NCI-H1092 treated with DMSO at 0.1 percent for 48 hours (cell line): ENCODE measurements at regions not wholly inside any gene's neighbourhood (a gene's known extent, or its start where the extent isn't known, plus 50 kb on each side); places are given as distances from the start of the nearest gene placed in this dataset.
"Not testable (repeated sequence)": the region's sequence is repeated elsewhere in the genome, so short reads cannot be mapped to it uniquely, and the experiment has no call there.

Experiments used
- DNase-seq: peaks from one replicate; lab custom pipeline; 2025; lab: John Stamatoyannopoulos, UW

DNA sequence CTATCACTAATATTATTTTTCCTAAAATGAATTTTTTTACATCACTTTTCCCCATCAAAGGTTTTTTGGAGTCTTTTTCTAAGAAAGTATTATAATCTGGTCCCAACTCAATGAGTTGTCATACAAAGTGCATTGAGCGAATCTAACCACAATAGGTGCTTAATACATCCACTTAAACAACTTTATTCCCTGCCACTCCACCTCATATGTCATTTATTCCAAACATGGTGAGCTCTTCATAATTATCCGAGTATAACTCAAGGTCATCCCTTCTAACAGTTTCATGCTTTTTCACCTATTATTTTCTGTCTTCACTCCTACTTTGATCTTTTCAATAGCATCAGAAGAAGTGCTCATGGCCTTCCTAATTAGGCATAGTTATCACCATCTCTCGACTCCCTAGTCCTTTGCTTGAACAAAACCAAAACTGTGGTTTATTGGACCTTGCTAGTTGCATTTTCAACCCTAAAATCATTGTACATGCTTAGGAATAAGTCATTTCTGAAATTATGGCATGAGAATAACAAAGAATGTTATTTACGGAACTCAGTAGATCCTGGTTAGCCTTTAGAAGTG is 754.7 kb upstream of the CTNND2 start:
- DNase-seq: no peak

DNA sequence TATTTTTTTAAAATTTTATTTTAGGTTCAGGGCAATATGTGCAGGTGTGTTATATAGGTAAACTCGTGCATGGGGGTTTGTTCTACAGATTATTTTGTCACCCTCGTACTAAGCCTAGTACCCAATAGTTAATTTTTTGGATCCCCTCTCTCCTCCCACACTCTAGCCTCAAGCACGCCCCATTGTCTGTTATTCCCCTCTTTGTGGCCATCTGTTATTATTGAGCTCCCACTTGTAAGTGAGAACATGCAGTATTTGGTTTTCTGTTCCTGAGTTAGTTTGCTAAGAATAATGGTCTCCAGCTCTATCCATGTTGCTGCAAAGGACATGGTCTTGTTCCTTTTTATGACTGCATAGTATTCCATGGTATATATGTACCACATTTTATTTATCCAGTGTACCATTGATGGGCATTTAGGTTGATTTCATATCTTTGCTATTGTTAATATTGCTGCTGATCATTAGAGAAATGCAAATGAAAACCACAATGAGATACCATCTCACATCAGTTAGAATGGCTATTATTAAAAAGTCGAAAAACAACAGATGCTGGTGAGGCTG is 753.7 kb upstream of the CTNND2 start:
- not testable (repeated sequence) for DNase-seq

DNA sequence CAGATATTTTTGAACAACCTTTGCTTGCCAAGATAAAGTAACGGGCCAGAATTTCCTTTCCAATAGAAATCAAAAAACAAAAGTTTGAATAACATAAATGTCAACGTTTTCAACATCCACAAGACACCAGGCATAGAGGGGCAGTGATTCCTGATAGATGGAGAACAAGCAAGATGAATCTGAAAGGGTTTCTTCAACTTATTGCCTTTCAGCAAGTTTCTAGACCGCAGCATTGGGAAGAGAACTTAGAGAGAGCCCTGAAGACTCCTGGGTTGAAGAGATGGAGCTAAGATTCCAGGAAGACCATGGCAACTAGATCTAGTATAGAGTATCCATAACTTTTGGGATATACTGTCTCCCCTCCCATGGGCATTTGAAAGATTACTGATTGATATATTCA is 751.4 kb upstream of the CTNND2 start:
- no peak for DNase-seq

DNA sequence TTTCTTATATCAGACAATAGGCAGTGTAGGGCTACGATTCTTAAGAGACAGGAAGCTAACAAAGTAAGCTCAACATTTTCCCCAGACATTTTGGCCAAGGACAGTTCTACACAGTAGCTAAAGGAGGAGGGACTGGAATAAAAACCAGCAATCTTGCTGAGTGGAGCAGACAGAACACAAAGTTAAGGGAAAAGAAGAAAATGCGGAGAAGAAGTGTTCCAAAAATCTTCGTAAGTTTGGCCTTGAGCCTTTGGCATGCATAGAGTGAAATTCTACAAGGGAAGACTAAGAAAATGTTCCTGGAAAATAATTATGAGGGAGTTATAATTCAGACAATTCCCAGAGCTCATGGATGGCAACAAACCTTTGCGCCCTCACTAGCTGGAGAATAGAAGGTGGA is 748.0 kb upstream of the CTNND2 start:
- DNase-seq: no peak

DNA sequence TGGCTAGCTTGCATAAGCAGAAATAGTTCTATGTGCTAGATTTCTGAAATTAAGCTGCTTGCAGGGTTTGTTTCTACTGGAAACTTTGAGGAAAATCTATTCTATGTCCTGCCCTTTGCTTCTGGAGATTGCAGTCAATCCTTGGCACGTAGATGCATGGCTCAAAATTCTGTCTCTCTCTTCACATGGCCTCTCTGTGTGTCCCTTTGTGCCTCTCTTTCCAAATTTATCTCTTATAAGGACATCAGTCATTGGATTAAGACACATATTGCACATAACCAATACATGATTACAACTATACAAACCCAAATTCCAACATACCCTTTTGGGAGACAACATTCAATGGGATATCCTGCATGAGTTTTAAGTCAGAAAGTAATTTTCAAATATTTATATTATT is 744.3 kb upstream of the CTNND2 start:
- no peak for DNase-seq

DNA sequence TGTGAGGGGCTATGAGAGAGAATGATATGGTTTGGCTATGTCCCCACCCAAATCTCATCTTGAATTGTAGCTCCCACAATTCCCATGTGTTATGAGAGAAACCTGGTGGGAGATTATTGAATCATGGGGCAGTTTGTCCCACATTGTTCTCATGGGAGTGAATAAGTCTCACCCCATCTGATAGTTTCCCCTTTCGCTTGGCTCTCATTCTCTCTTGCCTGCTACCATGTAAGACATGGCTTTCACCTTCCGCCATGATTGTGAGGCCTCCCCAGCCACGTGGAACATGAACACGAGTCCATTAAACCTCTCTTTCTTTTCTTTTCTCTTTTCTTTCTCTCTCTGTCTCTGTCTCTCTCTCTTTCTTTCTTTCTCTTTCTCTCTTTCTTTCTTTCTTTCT is 743.4 kb upstream of the CTNND2 start:
- DNase-seq: no peak

DNA sequence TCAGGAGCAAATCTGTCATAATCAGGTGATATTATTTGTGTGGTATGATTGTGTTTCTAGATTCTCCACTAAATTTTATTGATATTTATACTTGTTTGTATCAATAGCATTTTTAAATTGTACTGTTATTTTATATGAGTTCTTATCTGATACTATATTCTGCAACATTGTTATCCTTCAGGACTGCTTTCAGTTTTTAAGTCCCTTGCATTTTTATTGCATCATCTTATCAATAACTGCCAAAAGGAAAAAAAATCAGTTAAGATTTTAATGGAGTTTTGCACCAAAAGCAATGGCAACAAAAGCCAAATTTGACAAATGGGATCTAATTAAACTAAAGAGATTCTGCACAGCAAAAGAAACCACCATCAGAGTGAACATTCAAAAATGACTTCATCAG is 741.3 kb upstream of the CTNND2 start:
- no peak for DNase-seq

DNA sequence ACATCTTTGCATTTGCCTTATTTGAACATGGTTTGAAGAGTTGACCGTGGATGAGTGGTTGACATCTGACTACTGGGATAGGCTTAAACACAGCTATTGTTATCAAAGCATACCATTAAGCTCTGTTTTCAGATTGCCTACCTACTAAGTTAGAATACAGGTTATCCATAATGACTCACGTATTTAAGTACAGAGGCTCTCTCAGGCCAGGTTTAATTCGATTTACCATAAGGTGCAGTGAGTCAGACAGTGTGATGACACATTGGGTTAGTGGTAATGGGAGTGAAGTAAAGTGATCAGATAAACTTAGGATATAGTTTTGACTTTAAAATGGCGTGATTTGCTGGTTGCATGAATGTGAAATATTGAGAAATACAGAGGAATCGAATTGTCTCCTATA is 732.0 kb upstream of the CTNND2 start:
- no peak for DNase-seq

DNA sequence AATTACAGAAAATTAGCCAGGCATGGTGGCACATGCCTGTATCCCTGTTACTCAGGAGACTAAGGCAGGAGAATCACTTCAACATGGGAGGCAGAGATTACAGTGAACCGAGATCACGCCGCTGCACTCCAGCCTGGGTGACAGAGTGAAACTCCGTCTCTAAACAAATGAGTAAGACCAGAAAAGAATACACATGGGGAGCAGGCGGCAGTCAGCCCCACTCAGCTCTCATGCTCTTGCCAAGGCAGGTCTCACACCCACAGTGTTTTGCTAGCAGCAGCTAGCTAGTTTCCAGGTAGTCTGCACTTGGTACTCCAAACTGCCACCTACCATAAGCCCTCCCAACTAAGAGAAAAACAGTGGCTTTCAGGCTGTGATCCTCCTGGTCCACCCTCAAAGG is 722.3 kb upstream of the CTNND2 start:
- no peak for DNase-seq

DNA sequence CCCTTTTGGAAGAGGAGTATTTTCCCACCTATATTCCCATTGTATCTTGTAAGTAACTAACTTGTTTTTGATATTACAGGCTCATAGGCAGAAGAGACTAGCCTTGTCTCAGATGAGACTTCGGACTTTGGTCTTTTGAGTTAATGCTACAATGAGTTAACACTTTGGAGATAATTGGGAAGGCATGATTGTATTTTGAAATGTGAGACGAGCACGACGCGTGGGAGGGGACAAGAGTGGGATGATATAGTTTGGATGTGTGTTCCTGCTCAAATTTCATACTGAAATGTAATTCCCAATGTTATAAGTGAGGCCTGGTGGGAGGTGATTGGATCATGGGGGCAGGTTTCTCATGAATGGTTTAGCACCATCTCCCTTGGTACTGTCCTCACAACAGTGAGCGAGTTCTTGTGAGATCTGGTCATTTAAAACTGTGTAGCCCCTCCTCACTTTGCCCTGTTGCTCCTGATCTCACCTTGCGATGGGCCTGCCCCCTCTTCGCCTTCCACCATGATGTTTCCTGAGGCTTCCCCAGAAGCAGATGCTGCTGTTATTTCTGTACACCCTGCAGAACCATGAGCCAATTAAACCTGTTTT is 721.5 kb upstream of the CTNND2 start:
- no peak for DNase-seq

DNA sequence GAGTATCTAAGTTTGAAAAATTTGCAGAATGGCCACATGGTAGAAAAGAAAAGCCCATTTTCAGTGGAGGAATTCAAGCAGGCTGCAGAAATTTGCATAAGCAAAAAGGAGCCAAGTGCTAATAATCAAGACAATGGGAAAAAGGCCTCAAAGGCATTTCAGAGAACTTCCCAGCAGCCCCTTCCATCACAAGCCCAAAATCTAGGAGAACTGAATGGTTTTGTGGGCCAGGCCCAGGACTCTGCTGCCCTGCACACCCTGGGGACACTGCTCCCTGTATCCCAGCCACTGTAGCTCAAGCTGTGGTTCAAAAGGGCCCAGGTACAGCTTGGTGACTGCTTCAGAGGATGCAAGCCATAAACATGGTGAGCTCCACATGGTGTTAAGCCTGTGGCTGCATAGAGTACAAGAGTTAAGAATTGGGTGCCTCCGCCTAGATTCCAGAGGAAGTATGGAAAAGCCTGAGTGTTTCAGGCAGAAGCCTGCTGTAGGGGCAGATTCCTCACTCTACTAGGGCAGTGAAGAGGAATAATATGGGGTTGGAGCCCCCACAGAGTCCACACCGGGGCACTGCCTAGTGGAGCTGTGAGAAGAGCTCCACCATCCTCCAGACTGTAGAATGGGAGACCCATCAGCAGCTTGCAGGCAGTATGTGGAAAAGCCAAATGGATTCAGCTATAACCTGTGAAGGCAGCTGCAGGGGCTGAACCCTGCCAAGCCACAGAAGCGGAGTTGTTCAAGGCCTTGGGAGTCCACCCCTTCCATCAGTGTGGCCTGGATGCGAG is 720.7 kb upstream of the CTNND2 start:
- no peak for DNase-seq

DNA sequence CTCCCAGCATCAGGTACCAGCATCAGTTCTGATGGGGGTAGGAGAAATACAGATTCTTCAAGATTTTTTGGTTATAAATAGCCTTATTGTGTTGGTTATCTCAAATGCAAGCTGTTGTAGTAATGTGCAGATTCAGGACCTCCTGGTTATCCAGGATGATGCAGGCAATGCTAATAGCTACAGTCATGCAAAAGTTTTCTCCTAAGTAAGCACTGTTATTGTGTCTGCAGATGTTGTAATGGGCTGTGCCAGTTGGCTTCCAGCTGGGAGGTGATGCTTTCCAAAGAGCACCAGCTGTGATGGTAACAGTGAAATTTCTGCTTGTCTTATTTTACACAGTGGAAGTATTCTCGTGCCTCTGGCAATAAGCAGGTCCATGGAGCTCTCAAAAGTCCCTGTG is 719.2 kb upstream of the CTNND2 start:
- DNase-seq: no peak

DNA sequence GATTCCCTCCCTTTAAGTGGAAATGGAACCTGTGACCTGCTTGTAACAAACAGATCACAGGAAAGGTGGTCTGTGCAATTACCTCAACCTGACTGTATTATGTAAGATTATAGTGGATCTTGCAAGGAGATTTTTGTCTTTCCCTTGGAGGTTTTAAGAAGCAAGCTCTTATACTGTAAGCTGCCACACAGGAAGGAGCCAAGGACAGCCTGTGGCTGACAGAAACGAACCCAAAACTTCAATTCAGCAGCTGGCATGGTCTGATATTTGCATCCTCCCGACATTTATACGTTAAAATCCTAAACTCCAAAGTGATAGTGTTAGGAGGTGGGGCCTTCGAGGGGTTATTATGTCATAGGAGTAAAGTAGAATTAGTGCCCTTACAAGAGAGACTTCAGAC is 711.8 kb upstream of the CTNND2 start:
- DNase-seq: no peak

DNA sequence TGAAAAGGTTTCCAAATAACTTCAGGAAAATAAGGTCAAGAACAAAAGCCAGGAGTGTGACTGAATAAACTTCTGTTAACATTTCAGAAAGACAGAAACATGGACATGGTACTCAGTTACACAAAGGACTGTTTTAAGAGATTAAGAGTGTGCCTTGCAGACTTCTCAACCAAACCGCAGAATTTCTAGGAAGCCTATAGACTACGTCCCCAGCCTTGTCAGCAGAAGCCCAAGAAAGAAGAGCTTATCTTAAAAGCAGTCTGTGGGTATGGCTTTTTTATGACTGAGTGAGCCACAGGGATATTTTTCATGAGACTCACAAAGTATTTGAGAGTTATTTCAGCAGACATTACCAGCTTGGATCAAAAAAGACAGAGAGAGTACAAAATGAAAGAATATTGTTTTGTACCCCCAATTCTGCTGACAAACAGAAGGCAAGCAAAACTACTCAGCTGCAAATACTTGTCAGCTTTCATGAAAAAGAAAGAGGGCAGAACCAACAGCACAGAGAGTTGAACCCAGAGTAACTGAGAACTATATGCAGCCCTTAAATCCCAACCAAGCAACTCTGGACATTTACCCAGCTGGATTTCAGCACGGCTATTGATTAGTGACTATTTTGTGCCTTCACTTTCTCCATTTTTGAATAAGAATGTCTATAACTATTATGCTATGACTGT is 711.0 kb upstream of the CTNND2 start:
- DNase-seq: no peak

DNA sequence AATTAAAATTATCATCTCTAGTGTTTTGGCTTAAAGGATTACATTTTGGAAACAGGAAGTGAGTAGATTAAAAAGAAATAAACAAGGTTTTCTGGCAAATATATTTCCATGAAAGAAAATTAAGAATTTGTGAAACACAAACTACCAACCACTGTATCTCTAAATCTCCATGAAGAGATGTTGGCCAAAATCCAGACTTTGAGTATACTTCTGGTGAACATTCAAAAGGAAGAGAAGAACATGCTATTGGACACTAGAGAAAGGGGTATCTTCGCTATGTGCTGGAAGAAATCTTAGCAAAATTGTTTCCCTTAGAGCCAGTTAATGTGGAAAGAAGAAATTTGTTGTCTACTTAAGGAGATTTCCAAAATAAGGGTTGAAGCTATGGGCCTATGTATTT is 710.4 kb upstream of the CTNND2 start:
- no peak for DNase-seq

DNA sequence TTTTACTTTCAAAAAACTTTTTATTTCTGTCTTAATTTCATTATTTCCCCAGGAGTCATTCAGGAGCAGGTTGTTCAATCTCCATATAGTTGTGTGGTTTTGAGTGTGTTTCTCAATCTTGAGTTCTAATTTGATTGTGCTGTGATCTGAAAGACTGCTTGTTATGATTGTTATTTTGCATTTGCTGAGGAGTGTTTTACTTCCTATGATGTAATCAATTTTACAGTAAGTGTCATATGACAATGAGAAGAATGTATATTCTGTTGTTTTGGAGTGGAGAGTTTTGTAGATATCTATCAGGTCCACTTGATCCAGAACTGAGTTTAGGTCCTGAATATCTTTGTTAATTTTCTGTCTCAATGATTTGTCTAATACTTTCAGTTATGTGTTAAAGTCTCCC is 706.9 kb upstream of the CTNND2 start:
- no peak for DNase-seq

DNA sequence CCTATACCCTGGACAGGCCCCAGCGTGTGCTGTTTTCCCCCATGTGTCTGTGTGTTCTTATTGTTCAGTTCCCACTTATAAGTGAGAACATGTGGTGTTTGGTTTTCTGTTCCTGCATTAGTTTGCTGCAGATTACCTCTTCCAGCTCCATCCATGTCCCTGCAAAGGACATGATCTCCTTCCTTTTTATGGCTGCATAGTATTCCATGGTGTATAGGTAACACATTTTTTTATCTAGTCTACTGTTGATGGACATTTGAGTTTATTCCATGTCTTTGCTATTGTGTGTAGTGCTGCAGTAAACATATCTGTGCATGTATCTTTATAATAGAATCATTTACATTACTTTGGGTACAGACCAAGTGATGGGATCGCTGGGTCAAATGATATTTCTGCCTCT is 703.6 kb upstream of the CTNND2 start:
- DNase-seq: not testable (repeated sequence)

DNA sequence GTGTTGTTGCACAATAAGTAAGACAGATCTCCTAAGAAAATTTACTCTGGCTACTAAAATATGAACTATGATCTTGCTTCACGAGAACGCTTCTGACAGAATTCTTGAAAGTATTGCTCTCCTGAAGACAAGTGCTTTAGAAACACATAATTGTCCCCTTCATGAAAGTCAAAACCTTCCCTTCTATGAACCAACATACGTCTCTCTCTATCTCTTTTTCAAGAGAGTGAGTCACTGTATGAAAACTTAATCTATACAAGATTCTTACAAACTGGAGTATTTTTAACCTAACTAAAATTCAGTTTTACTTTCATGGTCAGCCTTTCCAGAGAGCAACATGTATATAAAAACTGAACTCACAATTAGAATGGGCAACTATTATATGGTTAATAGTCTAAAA is 688.0 kb upstream of the CTNND2 start:
- DNase-seq: no peak

DNA sequence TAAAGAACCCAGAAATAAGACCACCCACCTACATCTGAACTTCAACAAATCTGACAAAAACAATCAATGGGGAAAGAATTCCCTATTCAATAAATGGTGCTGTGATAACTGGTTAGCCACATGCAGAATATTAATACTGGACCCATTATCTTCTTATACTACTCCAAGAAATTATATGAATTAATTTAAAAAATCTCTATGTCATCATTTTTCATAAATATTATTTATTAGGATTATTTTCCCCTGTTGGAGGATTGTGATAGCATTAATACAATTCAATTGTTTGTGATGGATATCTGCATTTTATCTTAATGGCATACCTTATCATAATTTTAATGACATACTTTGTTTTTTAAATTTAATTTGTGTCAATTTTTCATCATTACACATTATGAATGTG is 682.2 kb upstream of the CTNND2 start:
- no peak for DNase-seq

DNA sequence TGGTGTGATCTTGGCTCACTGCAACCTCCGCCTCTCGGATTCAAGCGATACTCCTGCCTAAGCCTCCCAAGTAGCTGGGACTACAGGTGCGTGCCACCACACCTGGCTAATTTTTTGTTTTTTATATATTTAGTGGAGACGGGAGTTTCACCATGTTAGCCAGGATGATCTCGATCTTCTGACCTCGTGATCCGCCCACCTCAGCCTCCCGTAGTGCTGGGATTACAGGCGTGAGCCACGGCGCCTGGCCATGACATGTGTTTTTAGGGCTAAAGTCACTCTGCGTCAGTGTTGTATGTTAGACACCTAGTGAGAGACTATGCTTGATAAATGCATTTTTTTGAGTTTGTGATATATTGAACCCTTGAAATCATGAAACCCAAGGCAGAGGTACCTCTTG is 674.6 kb upstream of the CTNND2 start:
- not testable (repeated sequence) for DNase-seq

DNA sequence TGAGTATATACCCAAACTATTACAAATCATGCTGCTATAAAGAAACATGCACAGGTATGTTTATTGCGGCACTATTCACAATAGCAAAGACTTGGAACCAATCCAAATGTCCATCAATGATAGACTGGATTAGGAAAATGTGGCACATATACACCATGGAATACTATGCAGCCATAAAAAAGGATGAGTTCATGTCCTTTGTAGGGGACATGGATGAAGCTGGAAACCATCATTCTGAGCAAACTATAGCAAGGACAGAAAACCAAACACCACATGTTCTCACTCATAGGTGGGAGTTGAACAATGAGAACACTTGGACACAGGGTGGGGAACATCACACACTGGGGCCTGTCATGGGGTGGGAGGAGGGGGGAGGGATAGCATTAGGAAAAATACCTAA is 672.7 kb upstream of the CTNND2 start:
- not testable (repeated sequence) for DNase-seq

DNA sequence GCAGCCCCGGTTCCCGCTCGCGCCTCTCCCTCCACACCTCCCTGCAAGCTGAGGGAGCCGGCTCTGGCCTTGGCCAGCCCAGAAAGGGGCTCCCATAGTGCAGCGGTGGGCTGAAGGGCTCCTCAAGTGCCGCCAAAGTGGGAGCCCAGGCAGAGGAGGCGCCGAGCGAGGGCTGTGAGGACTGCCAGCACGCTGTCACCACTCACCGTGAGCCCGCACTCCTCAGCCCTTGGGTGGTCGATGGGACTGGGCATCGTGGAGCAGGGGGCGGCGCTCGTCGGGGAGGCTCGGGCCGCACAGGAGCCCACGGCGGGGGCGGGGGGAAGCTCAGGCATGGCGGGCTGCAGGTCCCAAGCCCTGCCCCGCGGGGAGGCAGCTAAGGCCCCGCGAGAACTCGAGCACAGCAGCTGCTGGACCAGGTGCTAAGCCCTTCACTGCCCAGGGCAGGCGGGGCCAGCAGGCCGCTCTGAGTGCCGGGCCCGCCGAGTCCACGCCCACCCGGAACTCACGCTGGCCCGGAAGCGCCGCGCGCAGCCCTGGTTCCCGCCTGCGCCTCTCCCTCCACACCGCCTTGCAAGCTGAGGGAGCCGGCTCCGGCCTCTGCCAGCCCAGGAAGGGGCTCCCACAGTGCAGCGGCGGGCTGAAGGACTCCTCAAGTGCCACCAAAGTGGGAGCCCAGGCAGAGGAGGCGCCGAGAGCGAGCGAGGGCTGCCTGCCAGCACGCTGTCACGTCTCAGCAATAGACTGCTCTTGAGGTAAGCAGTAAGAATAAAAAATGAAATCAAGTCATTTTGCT is 670.2 kb upstream of the CTNND2 start:
- DNase-seq: not testable (repeated sequence)
